OCI-LY7 (cell line): ENCODE measurements at regions not wholly inside any gene's neighbourhood (a gene's known extent, or its start where the extent isn't known, plus 50 kb on each side); places are given as distances from the start of the nearest gene placed in this dataset.

Experiments used
- EZH2phosphoT487 ChIP-seq: fragments of 200-600 bp; sonication (generic); IDR thresholded peaks from 2 replicates; pipeline ENCODE4 v1.6.1; 2018; ENCODE audit warnings: low read depth, borderline replicate concordance, mild to moderate bottlenecking, mixed run types, antibody characterized with exemption, low read length, moderate library complexity, mixed read lengths
- TF ChIP-seq, protein P1 (sequence below): fragments of 200-600 bp; sonication (generic); conservative IDR thresholded peaks from 2 replicates; pipeline ENCODE4 v1.5.1; 2014; ENCODE audit warnings: mild to moderate bottlenecking, antibody characterized with exemption, low read length, moderate library complexity, mixed read lengths

DNA sequence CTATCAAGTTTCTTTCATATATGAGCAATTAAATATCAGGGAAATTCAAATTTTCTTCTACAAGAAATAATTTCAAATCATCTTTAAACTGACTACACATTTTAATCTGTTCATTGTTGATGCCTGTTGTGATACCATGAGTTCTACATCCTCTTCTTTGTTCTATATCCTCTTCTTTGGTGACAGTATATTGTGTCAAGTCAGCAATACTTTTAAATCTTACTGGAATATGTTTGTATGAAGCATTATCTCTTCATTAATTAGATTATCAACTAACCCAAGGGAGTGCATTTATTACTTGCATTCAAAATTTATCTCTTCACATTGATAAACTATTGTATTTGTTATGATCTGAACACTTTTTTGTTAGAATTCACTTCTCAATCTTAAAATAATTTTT, 275.0 kb upstream of the INTU start:
- TF ChIP-seq, protein P1, sequence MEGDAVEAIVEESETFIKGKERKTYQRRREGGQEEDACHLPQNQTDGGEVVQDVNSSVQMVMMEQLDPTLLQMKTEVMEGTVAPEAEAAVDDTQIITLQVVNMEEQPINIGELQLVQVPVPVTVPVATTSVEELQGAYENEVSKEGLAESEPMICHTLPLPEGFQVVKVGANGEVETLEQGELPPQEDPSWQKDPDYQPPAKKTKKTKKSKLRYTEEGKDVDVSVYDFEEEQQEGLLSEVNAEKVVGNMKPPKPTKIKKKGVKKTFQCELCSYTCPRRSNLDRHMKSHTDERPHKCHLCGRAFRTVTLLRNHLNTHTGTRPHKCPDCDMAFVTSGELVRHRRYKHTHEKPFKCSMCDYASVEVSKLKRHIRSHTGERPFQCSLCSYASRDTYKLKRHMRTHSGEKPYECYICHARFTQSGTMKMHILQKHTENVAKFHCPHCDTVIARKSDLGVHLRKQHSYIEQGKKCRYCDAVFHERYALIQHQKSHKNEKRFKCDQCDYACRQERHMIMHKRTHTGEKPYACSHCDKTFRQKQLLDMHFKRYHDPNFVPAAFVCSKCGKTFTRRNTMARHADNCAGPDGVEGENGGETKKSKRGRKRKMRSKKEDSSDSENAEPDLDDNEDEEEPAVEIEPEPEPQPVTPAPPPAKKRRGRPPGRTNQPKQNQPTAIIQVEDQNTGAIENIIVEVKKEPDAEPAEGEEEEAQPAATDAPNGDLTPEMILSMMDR, result no peak
- TF ChIP-seq EZH2phosphoT487, result no peak
